Gastrocnemius medialis (tissue), 4 donors: ENCODE measurements at regions not wholly inside any gene's neighbourhood (a gene's known extent, or its start where the extent isn't known, plus 50 kb on each side); places are given as distances from the start of the nearest gene placed in this dataset.

Experiments used
- ATAC-seq, 2 donors: fragments of 150-250 bp; one replicate each; pipeline ENCODE4 v1.9.1; 2016
- DNase-seq, 2 donors: peaks; one replicate each; pipeline ENCODE4 v3.0.0-alpha.2; 2019
- H3K27ac ChIP-seq, 4 donors: fragments of 200-600 bp; sonication (generic); 1 replicate in 1 of 4; 2 replicates in 3 of 4; pipeline ENCODE4 v1.5.1; 2016 to 2018; ENCODE audit warnings: mild to moderate bottlenecking in 2 of 4, moderate library complexity in 1 of 4
- H3K27me3 ChIP-seq, 3 donors: fragments of 200-600 bp; sonication (generic) in 2 of 3; 1 replicate in 1 of 3; 2 replicates in 2 of 3; pipeline versions ENCODE4 v1.5.1 to v1.6.0; 2016 to 2019; ENCODE audit warnings: mild to moderate bottlenecking in 1 of 3, moderate library complexity in 1 of 3
- H3K36me3 ChIP-seq, 2 donors: fragments of 200-600 bp; sonication (generic) in 1 of 2; one replicate each; pipeline ENCODE4 v1.5.1; 2017 to 2018
- H3K4me1 ChIP-seq, 2 donors: fragments of 200-600 bp; sonication (generic) in 1 of 2; one replicate each; pipeline ENCODE4 v1.5.1; 2016 to 2017; ENCODE audit warnings: mild to moderate bottlenecking in 2 of 2
- H3K4me3 ChIP-seq, 4 donors: fragments of 200-600 bp; sonication (generic) in 3 of 4; 1 replicate in 1 of 4; 2 replicates in 3 of 4; pipeline ENCODE4 v1.5.1; 2016 to 2019; ENCODE audit warnings: mild to moderate bottlenecking in 2 of 4
- H3K9me3 ChIP-seq, 3 donors: fragments of 200-600 bp; sonication (generic) in 2 of 3; 1 replicate in 1 of 3; 2 replicates in 2 of 3; pipeline ENCODE4 v1.5.1; 2016 to 2019
- CTCF ChIP-seq, 5 experiments: fragments of 450-650 bp in 3 of 5; fragments of 200-600 bp in 2 of 5; sonication (generic) in 2 of 5; IDR thresholded peaks in 4 of 5; conservative IDR thresholded peaks in 1 of 5; 1 replicate in 4 of 5; 2 replicates in 1 of 5; pipeline ENCODE4 v1.5.1; 2016 to 2019; ENCODE audit warnings: antibody characterized with exemption in 5 of 5, mild to moderate bottlenecking in 3 of 5, moderate library complexity in 3 of 5
- POLR2A ChIP-seq, 2 donors: fragments of 450-650 bp; IDR thresholded peaks; one replicate each; pipeline ENCODE4 v1.6.1; 2017; ENCODE audit warnings: antibody characterized with exemption in 2 of 2, mild to moderate bottlenecking in 2 of 2, moderate library complexity in 2 of 2
- in situ Hi-C, 4 donors: fragments of 200-750 bp; cut with MboI; loops; one replicate each; pipeline versions ENCODE4 v1.15.0 to v1.8.0; 2017; ENCODE audit warnings: low sequenced_read_pairs in 4 of 4
- intact Hi-C: fragments of 100-400 bp; cut with DNase I; formaldehyde crosslinking; loops from one replicate; pipeline ENCODE4 v1.15.1; 2023; ENCODE audit warnings: low total_unique reads

DNA sequence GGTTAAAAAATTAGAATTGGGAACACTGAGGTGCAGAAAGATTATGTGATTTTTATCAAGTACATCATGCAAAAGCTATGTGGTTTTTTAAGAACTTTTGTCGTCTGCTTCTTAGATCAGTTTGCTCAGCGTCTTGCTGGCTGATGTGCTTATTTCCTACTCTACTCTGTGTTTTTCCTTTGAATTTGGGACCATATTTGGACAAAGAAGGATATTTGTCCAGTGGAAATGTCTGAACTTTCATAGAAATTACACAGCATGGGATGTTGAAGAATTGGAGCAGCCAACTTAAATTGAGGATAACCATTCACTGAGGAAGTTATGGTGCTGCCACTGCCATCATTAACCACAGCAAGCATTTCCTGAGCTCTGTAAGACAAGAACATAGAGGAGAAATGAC lies 252.8 kb upstream of the HS3ST5 start:
- Histone ChIP-seq H3K4me1 (no peaks in the 10 kb centered on the region), H3K9me3 (no peaks in the 10 kb centered on the region), H3K4me3 (no peak overlapping the region), H3K27ac (no peak overlapping the region), H3K27me3 (no peaks in the 10 kb centered on the region), H3K36me3 (no peaks in the 10 kb centered on the region)
- no peak for TF ChIP-seq CTCF (IDR thresholded peaks at IDR 0.05 in 4 of 5, conservative IDR thresholded peaks at IDR 0.05 in 1 of 5)
- TF ChIP-seq POLR2A (IDR thresholded peaks at IDR 0.05): no peak
- no peak for ATAC-seq
- intact Hi-C loops (no loop called here), in situ Hi-C loops (no loop called here)
- DNase-seq: no peak

GRCh38 chr6:114595186-114595585 lies 252.4 kb upstream of the HS3ST5 start:
- no peak overlapping the region for H3K4me3 ChIP-seq
- intact Hi-C loops (no loop called here), in situ Hi-C loops (no loop called here)
- DNase-seq (no peak), ATAC-seq (no peak)
- no peaks in the 10 kb centered on the region for H3K9me3 ChIP-seq
- TF ChIP-seq POLR2A (IDR thresholded peaks at IDR 0.05): no peak
- TF ChIP-seq CTCF (IDR thresholded peaks at IDR 0.05 in 4 of 5, conservative IDR thresholded peaks at IDR 0.05 in 1 of 5): no peak
- no peaks in the 10 kb centered on the region for H3K27me3 ChIP-seq
- H3K4me1 ChIP-seq: no peaks in the 10 kb centered on the region
- no peaks in the 10 kb centered on the region for H3K36me3 ChIP-seq
- no peak overlapping the region for H3K27ac ChIP-seq

DNA sequence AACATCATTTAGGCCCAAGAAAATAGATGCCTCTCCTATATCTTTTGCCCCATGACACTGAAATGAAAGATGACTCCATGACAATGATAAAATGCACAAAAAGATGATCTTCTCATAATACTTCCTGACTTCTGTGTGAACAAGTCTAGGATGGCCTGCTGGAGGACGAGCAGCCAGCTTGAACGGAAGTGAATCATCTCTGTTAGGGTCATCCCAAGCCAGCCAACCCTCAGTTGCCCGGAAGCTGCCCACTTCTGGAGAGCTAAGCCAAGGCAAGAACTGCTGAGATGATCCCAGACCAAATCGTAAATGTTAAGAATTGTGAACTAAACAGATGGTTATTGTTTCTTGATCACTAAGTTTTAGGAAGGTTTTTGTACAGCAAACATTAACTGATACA lies 249.7 kb upstream of the HS3ST5 start:
- Histone ChIP-seq H3K27me3 (no peaks in the 10 kb centered on the region), H3K9me3 (no peaks in the 10 kb centered on the region), H3K4me3 (no peak overlapping the region), H3K27ac (no peak overlapping the region), H3K36me3 (no peaks in the 10 kb centered on the region), H3K4me1 (no peaks in the 10 kb centered on the region)
- TF ChIP-seq CTCF (IDR thresholded peaks at IDR 0.05 in 4 of 5, conservative IDR thresholded peaks at IDR 0.05 in 1 of 5) (no peak), POLR2A (IDR thresholded peaks at IDR 0.05) (no peak)
- intact Hi-C loops: no loop called here
- DNase-seq: no peak
- in situ Hi-C loops: no loop called here
- ATAC-seq: no peak

DNA sequence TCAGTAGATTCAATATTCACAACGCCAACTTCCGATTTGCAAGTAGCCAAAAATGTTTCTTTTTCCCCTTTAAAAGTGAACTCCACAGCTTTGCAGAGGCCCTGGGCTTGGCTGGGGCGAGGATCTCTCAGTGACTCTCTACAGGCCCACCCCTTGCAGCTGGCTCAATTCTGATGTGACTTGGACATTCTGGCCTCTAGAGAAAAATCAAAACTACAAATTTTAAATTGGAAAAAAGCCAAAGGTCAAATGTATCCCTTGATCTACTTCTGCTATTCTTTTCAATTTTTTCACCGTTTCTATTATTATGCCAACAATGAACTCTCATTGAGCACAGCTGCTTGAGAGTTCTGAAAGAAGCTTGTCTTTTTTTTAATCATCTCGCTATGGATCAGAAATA lies 245.9 kb upstream of the HS3ST5 start:
- no peaks in the 10 kb centered on the region for H3K27me3 ChIP-seq
- H3K27ac ChIP-seq: no peak overlapping the region
- H3K9me3 ChIP-seq: no peaks in the 10 kb centered on the region
- no peaks in the 10 kb centered on the region for H3K4me1 ChIP-seq
- intact Hi-C loops (no loop called here), in situ Hi-C loops (no loop called here)
- no peak for ATAC-seq
- H3K4me3 ChIP-seq: no peak overlapping the region
- TF ChIP-seq POLR2A (IDR thresholded peaks at IDR 0.05): no peak
- TF ChIP-seq CTCF (IDR thresholded peaks at IDR 0.05 in 4 of 5, conservative IDR thresholded peaks at IDR 0.05 in 1 of 5): no peak
- no peak for DNase-seq
- H3K36me3 ChIP-seq: no peaks in the 10 kb centered on the region

GRCh38 chr6:114586298-114586697 lies 243.5 kb upstream of the HS3ST5 start:
- no peaks in the 10 kb centered on the region for H3K9me3 ChIP-seq
- in situ Hi-C loops (no loop called here), intact Hi-C loops (no loop called here)
- DNase-seq: no peak
- ATAC-seq: no peak
- no peaks in the 10 kb centered on the region for H3K36me3 ChIP-seq
- H3K4me3 ChIP-seq: no peak overlapping the region
- no peaks in the 10 kb centered on the region for H3K27me3 ChIP-seq
- no peak for TF ChIP-seq CTCF (IDR thresholded peaks at IDR 0.05 in 4 of 5, conservative IDR thresholded peaks at IDR 0.05 in 1 of 5)
- no peak for TF ChIP-seq POLR2A (IDR thresholded peaks at IDR 0.05)
- H3K4me1 ChIP-seq: no peaks in the 10 kb centered on the region
- no peak overlapping the region for H3K27ac ChIP-seq
